Activated T-cell treated with anti-CD3 and anti-CD28 coated beads, Interleukin-2, amount 50 U/mL, for 24 hours (primary cell): ENCODE measurements at regions not wholly inside any gene's neighbourhood (a gene's known extent, or its start where the extent isn't known, plus 50 kb on each side); places are given as distances from the start of the nearest gene placed in this dataset.

Source experiments
- DNase-seq: peaks from one replicate; pipeline ENCODE4 v3.0.0-alpha.2; 2020
- H3K27ac Mint-ChIP-seq: 2 replicates; pipeline ENCODE4 v1.8.0; 2020; ENCODE audit warnings: mild to moderate bottlenecking, mixed read lengths
- H3K27me3 Mint-ChIP-seq: 2 replicates; pipeline ENCODE4 v1.8.0; 2020; ENCODE audit warnings: mixed read lengths
- H3K36me3 Mint-ChIP-seq: 2 replicates; pipeline ENCODE4 v1.8.0; 2020; ENCODE audit warnings: low read depth, mixed read lengths
- H3K4me1 Mint-ChIP-seq: 2 replicates; pipeline ENCODE4 v1.8.0; 2020; ENCODE audit warnings: low read depth, mixed read lengths
- H3K4me3 Mint-ChIP-seq: 2 replicates; pipeline ENCODE4 v1.8.0; 2020; ENCODE audit warnings: mild to moderate bottlenecking, moderate library complexity, mixed read lengths
- H3K9me3 Mint-ChIP-seq: 2 replicates; pipeline ENCODE4 v1.8.0; 2020; ENCODE audit warnings: mixed read lengths

- no peak for DNase-seq
- Mint-ChIP-seq H3K27me3 (peaks cover 4% of the 10 kb centered on the region), H3K36me3 (no peaks in the 10 kb centered on the region), H3K4me3 (no peak overlapping the region), H3K4me1 (no peaks in the 10 kb centered on the region), H3K27ac (no peak overlapping the region), H3K9me3 (no peaks in the 10 kb centered on the region)
These were observed 221.4 kb downstream of the CMPK2 start for GRCh38 chr2:6644261-6644660.

DNA sequence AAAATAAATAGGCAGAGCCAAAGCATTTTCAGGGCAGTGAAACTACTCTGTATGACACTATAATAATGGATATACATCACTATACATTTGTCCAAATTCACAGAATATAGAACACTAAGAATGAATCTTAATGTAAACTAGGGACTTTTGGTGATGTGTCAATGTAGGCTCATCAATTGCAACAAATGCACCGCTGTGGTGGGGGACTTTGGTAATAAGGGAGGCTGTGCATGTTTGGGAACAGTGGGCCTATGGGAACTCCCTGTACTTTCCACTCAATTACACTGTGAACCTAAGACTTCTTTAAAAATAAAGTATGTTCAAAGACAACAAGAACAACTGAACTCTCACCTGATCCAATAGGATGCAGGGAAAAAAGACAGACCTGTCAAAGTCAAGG is 220.7 kb downstream of the CMPK2 start:
- no peaks in the 10 kb centered on the region for H3K36me3 Mint-ChIP-seq
- no peak overlapping the region for H3K4me3 Mint-ChIP-seq
- no peaks in the 10 kb centered on the region for H3K4me1 Mint-ChIP-seq
- peaks cover 2% of the 10 kb centered on the region for H3K27me3 Mint-ChIP-seq
- H3K27ac Mint-ChIP-seq = no peak overlapping the region
- no peak for DNase-seq
- H3K9me3 Mint-ChIP-seq = no peaks in the 10 kb centered on the region

- H3K4me3 Mint-ChIP-seq = no peak overlapping the region
These were observed 220.0 kb downstream of the CMPK2 start for GRCh38 chr2:6645672-6646071.

GRCh38 chr2:6647046-6647445 is 218.7 kb downstream of the CMPK2 start:
- no peaks in the 10 kb centered on the region for H3K4me1 Mint-ChIP-seq
- no peaks in the 10 kb centered on the region for H3K36me3 Mint-ChIP-seq
- no peak for DNase-seq
- peaks cover 2% of the 10 kb centered on the region for H3K27me3 Mint-ChIP-seq
- H3K27ac Mint-ChIP-seq = no peak overlapping the region
- no peak overlapping the region for H3K4me3 Mint-ChIP-seq
- H3K9me3 Mint-ChIP-seq = no peaks in the 10 kb centered on the region

More at GRCh38 chr2:6645672-6646071, 220.0 kb downstream of the CMPK2 start:
- H3K4me1 Mint-ChIP-seq = no peaks in the 10 kb centered on the region
- H3K27ac Mint-ChIP-seq = no peak overlapping the region
- H3K27me3 Mint-ChIP-seq = no peaks in the 10 kb centered on the region
- no peaks in the 10 kb centered on the region for H3K9me3 Mint-ChIP-seq
- no peaks in the 10 kb centered on the region for H3K36me3 Mint-ChIP-seq
- DNase-seq = no peak

GRCh38 chr2:6648596-6649247 is 217.0 kb downstream of the CMPK2 start:
- Mint-ChIP-seq H3K9me3 (no peaks in the 10 kb centered on the region), H3K36me3 (no peaks in the 10 kb centered on the region)
- DNase-seq = no peak

DNA sequence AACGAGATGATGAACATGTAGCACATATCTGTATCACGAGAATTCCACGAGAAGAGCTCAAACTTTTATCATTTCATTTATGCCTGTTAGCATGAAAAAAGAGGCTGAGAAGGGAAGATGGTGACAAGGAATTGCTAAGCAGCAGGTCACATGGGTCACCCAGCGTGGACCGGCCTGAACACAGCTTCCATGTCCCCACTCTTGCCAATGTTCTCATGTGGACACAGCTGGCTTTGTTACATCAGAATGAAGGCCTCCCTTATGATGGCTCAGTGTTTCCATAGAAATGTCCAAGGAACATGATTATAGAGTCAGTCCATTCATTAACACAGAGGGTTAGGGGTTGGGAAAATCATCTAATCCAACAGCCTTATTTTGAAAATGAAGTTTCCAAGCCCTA is 215.4 kb downstream of the CMPK2 start:
- no peaks in the 10 kb centered on the region for H3K9me3 Mint-ChIP-seq
- no peaks in the 10 kb centered on the region for H3K36me3 Mint-ChIP-seq
- no peak overlapping the region for H3K4me3 Mint-ChIP-seq
- peaks cover 2% of the 10 kb centered on the region for H3K27me3 Mint-ChIP-seq
- H3K4me1 Mint-ChIP-seq = no peaks in the 10 kb centered on the region
- no peak for DNase-seq
- H3K27ac Mint-ChIP-seq = no peak overlapping the region

More at GRCh38 chr2:6648596-6649247, 217.0 kb downstream of the CMPK2 start:
- Mint-ChIP-seq H3K27ac (no peak overlapping the region), H3K4me3 (no peak overlapping the region), H3K4me1 (no peaks in the 10 kb centered on the region), H3K27me3 (peaks cover 2% of the 10 kb centered on the region)

DNA sequence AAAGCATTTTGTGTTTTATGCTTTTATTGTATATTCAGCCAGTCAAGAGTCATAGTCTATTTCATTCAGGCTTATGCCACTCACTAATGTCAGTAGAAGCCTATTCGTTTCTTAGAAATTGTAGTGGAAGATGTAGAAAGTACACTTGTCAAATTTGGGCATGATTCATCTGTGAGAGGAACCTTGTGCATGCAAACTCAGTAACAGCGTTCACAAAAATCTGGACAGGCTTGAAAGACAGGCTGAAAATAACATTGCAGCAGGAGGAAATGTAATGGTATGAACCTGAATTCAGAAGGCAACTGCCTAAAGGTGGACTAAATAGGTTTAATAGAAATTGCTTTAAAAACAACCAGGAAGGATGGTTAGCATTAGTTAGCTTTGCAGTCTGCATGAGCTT is 213.5 kb downstream of the CMPK2 start:
- no peak overlapping the region for H3K4me3 Mint-ChIP-seq
- DNase-seq = no peak
- no peaks in the 10 kb centered on the region for H3K36me3 Mint-ChIP-seq
- peaks cover 2% of the 10 kb centered on the region for H3K27me3 Mint-ChIP-seq
- H3K4me1 Mint-ChIP-seq = no peaks in the 10 kb centered on the region
- H3K27ac Mint-ChIP-seq = no peak overlapping the region
- H3K9me3 Mint-ChIP-seq = no peaks in the 10 kb centered on the region

GRCh38 chr2:6653281-6653750 is 212.4 kb downstream of the CMPK2 start:
- H3K27ac Mint-ChIP-seq = no peak overlapping the region
- H3K27me3 Mint-ChIP-seq = peaks cover 4% of the 10 kb centered on the region
- DNase-seq = no peak
- no peaks in the 10 kb centered on the region for H3K4me1 Mint-ChIP-seq
- H3K4me3 Mint-ChIP-seq = no peak overlapping the region
- H3K9me3 Mint-ChIP-seq = no peaks in the 10 kb centered on the region
- no peaks in the 10 kb centered on the region for H3K36me3 Mint-ChIP-seq

DNA sequence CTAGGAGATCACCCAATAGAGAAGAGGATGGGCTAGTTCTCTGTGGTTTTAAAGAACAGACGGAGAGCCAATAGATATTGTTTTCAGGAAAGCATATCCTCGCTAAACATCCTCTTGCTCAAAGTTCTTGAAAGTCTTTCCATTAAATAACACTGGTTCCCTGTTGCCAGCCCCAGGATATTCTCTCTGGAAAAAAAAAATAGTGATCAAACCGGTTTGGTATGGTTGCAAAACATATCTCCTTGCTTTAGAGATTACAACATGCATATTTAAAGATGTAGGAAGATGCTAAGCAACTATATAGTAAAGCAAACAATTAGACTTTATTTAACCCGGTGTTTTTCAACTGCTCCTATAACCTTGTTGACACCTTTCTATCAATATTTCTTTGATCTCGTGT is 211.4 kb downstream of the CMPK2 start:
- DNase-seq = no peak
- peaks cover 4% of the 10 kb centered on the region for H3K27me3 Mint-ChIP-seq
- H3K9me3 Mint-ChIP-seq = no peaks in the 10 kb centered on the region
- no peak overlapping the region for H3K27ac Mint-ChIP-seq
- no peaks in the 10 kb centered on the region for H3K36me3 Mint-ChIP-seq
- H3K4me3 Mint-ChIP-seq = no peak overlapping the region
- no peaks in the 10 kb centered on the region for H3K4me1 Mint-ChIP-seq

GRCh38 chr2:6656633-6657032 is 209.1 kb downstream of the CMPK2 start:
- Mint-ChIP-seq H3K4me1 (no peaks in the 10 kb centered on the region), H3K4me3 (no peak overlapping the region), H3K36me3 (no peaks in the 10 kb centered on the region), H3K27ac (no peak overlapping the region), H3K9me3 (no peaks in the 10 kb centered on the region), H3K27me3 (peaks cover 4% of the 10 kb centered on the region)
- DNase-seq = no peak

GRCh38 chr2:6657136-6657535 is 208.6 kb downstream of the CMPK2 start:
- Mint-ChIP-seq H3K4me1 (no peaks in the 10 kb centered on the region), H3K36me3 (no peaks in the 10 kb centered on the region), H3K27ac (no peak overlapping the region), H3K9me3 (no peaks in the 10 kb centered on the region), H3K27me3 (peaks cover 2% of the 10 kb centered on the region), H3K4me3 (no peak overlapping the region)
- DNase-seq = no peak

DNA sequence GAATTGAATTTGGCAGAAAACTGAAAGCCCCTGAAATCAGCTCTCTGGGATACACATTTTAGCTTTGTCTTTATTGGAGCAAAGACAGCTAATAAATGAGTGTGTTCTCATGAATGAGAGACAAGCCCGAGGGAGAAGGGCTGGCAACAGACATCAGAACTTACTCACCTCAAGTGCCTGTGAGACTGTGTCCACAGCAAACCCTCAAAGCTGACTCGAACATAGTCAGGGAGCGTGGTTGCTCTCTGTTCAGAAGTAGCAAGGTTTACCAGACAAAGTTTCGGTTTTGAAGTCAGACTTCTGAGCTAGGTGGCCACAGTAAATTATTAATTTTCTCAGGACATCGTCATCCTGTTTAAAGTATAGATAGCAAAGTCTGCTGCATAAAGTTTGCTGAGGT is 207.9 kb downstream of the CMPK2 start:
- Mint-ChIP-seq H3K4me3 (no peak overlapping the region), H3K9me3 (no peaks in the 10 kb centered on the region), H3K4me1 (no peaks in the 10 kb centered on the region), H3K36me3 (no peaks in the 10 kb centered on the region), H3K27me3 (peaks cover 2% of the 10 kb centered on the region), H3K27ac (no peak overlapping the region)
- no peak for DNase-seq

DNA sequence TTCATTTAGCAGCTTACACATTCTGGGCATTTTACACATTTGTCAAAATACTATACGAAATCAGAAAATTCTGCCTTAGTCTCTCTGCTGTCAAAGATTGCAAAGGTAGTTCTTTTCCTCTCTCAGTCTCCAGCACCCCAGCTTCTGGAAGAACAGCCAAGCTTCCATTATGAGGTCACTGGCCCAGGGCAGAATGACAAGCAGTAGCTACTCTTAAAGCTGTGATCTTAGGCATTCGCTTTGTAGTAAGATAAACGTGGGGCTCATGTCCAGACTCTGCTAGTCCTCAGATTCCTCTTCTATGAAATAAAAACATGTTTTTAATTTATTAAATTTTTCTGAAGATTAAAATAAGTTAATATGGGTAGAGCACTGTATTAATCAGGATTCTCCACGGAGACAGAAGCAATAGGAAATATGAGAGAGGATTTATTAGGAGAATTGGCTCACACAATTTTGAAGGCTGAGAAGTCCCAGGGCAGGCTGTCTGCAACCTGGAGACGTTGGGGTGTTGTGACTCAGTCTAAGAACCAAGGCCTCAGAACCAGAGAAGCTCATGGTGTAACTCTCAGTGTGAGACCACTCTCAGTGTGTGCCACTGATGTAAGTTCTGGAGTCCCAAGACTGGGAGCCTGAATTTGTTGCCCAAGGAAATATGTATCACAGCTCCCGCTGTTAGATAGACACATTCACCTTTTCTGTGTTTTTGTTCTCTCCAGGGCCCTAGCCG is 201.2 kb downstream of the CMPK2 start:
- H3K27ac Mint-ChIP-seq = no peak overlapping the region
- no peak overlapping the region for H3K4me3 Mint-ChIP-seq
- no peaks in the 10 kb centered on the region for H3K36me3 Mint-ChIP-seq

GRCh38 chr2:6665093-6666045 is 200.3 kb downstream of the CMPK2 start:
- no peak overlapping the region for H3K4me3 Mint-ChIP-seq
- H3K36me3 Mint-ChIP-seq = no peaks in the 10 kb centered on the region
- no peak overlapping the region for H3K27ac Mint-ChIP-seq
- no peaks in the 10 kb centered on the region for H3K4me1 Mint-ChIP-seq
- DNase-seq = no peak
- no peaks in the 10 kb centered on the region for H3K9me3 Mint-ChIP-seq
- H3K27me3 Mint-ChIP-seq = no peaks in the 10 kb centered on the region

More for the DNA sequence above, 201.2 kb downstream of the CMPK2 start:
- no peaks in the 10 kb centered on the region for H3K4me1 Mint-ChIP-seq
- DNase-seq = no peak
- no peaks in the 10 kb centered on the region for H3K9me3 Mint-ChIP-seq
- no peaks in the 10 kb centered on the region for H3K27me3 Mint-ChIP-seq
